ENCODE measurements at regions not wholly inside any gene's neighbourhood (a gene's known extent, or its start where the extent isn't known, plus 50 kb on each side); places are given as distances from the start of the nearest gene placed in this dataset.

GRCh38 chr9:31359071-31359470, 1025.4 kb upstream of the ACO1 start:
- Histone ChIP-seq H3K23me2 (ENCODE audit: insufficient read length, low read depth, low read length, poor library complexity, severe bottlenecking) (no peaks in the 10 kb centered on the region), H2BK12ac (ENCODE audit: insufficient read length, low read depth, low read length) (no peak overlapping the region), H4K20me1 (ENCODE audit: control insufficient read depth, insufficient read depth, insufficient read length) (no peaks in the 10 kb centered on the region), H3K4ac (ENCODE audit: low read depth, low read length) (no peak overlapping the region), H3K9me3 (ENCODE audit: control insufficient read depth, low read depth, low read length) (no peaks in the 10 kb centered on the region), H3K79me2 (ENCODE audit: insufficient read depth, low read length) (no peaks in the 10 kb centered on the region), H3K79me1 (ENCODE audit: insufficient read depth, low read depth, low read length, poor library complexity, severe bottlenecking) (no peaks in the 10 kb centered on the region), H4K8ac (replicated peaks; ENCODE audit: insufficient read length, low read depth, low read length) (no peak overlapping the region), H3K23ac (ENCODE audit: insufficient read length, low read depth, low read length) (no peak overlapping the region), H3K4me2 (ENCODE audit: insufficient read depth, insufficient read length, low read length) (no peak overlapping the region), H2BK20ac (ENCODE audit: low read depth, low read length, poor library complexity, severe bottlenecking) (no peak overlapping the region), H3K56ac (ENCODE audit: insufficient read length, low read depth, low read length) (no peak overlapping the region), H3K14ac (ENCODE audit: insufficient read depth, low read length) (no peak overlapping the region), H3K9ac (ENCODE audit: extremely low read depth, insufficient read length, low read length) (no peak overlapping the region), H2BK15ac (ENCODE audit: low read depth, low read length) (no peak overlapping the region), H3K4me1 (ENCODE audit: insufficient read depth, low read length) (no peaks in the 10 kb centered on the region), H4K5ac (ENCODE audit: insufficient read length, low read depth, low read length) (no peak overlapping the region), H2AK5ac (ENCODE audit: insufficient read length, low read length) (no peak overlapping the region), H4K91ac (ENCODE audit: insufficient read length, low read depth, low read length) (no peak overlapping the region), H3K18ac (ENCODE audit: insufficient read length, low read depth, low read length) (no peak overlapping the region), H2AFZ (ENCODE audit: low read length) (no peak overlapping the region), H3T11ph (ENCODE audit: low read length) (no peak overlapping the region), H3K27me3 (ENCODE audit: insufficient read depth, low read length) (no peaks in the 10 kb centered on the region), H2BK120ac (ENCODE audit: low read depth, low read length, poor library complexity, severe bottlenecking) (no peak overlapping the region), H3K27ac (ENCODE audit: insufficient read length, low read depth, low read length) (no peak overlapping the region), H2BK5ac (ENCODE audit: insufficient read length, low read length) (no peak overlapping the region)
- Mint-ChIP-seq H3K4me1 (no peaks in the 10 kb centered on the region), H3K36me3 (ENCODE audit: insufficient read depth in 1 of 3, low read depth in 3 of 3) (no peaks in the 10 kb centered on the region), H3K9me3 (no peaks in the 10 kb centered on the region), H3K27me3 (ENCODE audit: low read depth) (no peaks in the 10 kb centered on the region), H3K27ac (no peak overlapping the region), H3K4me3 (no peak overlapping the region)
- no peak for TF ChIP-seq CTCF (conservative IDR thresholded peaks at IDR 0.05)
- DNase-seq = no peak

All from H9 (cell line).